ENCODE measurements at regions not wholly inside any gene's neighbourhood (a gene's known extent, or its start where the extent isn't known, plus 50 kb on each side); places are given as distances from the start of the nearest gene placed in this dataset.

GRCh38 chr3:159787794-159788205 lies 200.8 kb upstream of the IL12A start:
- TF ChIP-seq EZH2phosphoT487 (IDR thresholded peaks at IDR 0.05; ENCODE audit: borderline replicate concordance, low read depth): no peak
- TF ChIP-seq CHD2 (IDR thresholded peaks at IDR 0.05; ENCODE audit: low read length, partially characterized antibody): no peak
- no peak for TF ChIP-seq JUND (IDR thresholded peaks at IDR 0.05)
- no peak for TF ChIP-seq CTCF (IDR thresholded peaks at IDR 0.05)
- TF ChIP-seq MAX (IDR thresholded peaks at IDR 0.05; ENCODE audit: low read depth): no peak
